ENCODE measurements at regions not wholly inside any gene's neighbourhood (a gene's known extent, or its start where the extent isn't known, plus 50 kb on each side); places are given as distances from the start of the nearest gene placed in this dataset.

GRCh38 chr16:72246423-72246822 is 74.5 kb upstream of the PMFBP1 start:
- Histone ChIP-seq H3K79me1 (ENCODE audit: low read depth, low read length) (no peaks in the 10 kb centered on the region), H3K56ac (replicated peaks; ENCODE audit: insufficient read length, low read depth, low read length) (no peak overlapping the region), H3K4me3 (ENCODE audit: extremely low read depth in 1 of 4, insufficient read depth in 2 of 4, low read depth in 3 of 4, low read length in 4 of 4) (no peak overlapping the region), H2BK12ac (ENCODE audit: low read depth, low read length) (no peak overlapping the region), H4K8ac (ENCODE audit: extremely low read depth, insufficient read depth, low read length) (no peak overlapping the region), H3K9me3 (ENCODE audit: insufficient read depth in 2 of 2, low read depth in 1 of 2, low read length in 1 of 2) (no peaks in the 10 kb centered on the region), H3K9ac (replicated peaks in 1 of 4; ENCODE audit: extremely low read depth in 1 of 4, low read depth in 3 of 4, low read length in 3 of 4) (no peak overlapping the region), H3K18ac (ENCODE audit: extremely low read depth, low read length) (no peak overlapping the region), H2BK20ac (ENCODE audit: low read length) (no peak overlapping the region), H3K4me1 (replicated peaks in 1 of 4; ENCODE audit: control insufficient read depth in 3 of 4, insufficient read depth in 4 of 4, low read length in 3 of 4) (no peaks in the 10 kb centered on the region), H3K23ac (ENCODE audit: insufficient read length) (no peak overlapping the region), H3K23me2 (ENCODE audit: low read depth, low read length) (no peaks in the 10 kb centered on the region), H3K27me3 (replicated peaks in 1 of 4; ENCODE audit: control insufficient read depth in 3 of 4, extremely low read depth in 1 of 4, insufficient read depth in 3 of 4, low read length in 3 of 4) (no peaks in the 10 kb centered on the region), H3K14ac (ENCODE audit: insufficient read length) (no peak overlapping the region), H2AK5ac (ENCODE audit: low read depth, low read length) (no peak overlapping the region), H2AFZ (ENCODE audit: low read length) (no peak overlapping the region), H3K36me3 (ENCODE audit: control insufficient read depth in 2 of 4, insufficient read depth in 4 of 4, low read length in 3 of 4) (no peaks in the 10 kb centered on the region), H3K27ac (ENCODE audit: low read depth, low read length) (no peak overlapping the region), H3K4me2 (ENCODE audit: insufficient read depth in 1 of 2, low read depth in 2 of 2, low read length in 2 of 2) (no peak overlapping the region), H3K4ac (replicated peaks; ENCODE audit: insufficient read length, low read depth, low read length) (no peak overlapping the region), H4K20me1 (replicated peaks in 1 of 2; ENCODE audit: control insufficient read depth in 1 of 2, insufficient read depth in 2 of 2, low read length in 2 of 2) (no peaks in the 10 kb centered on the region), H4K91ac (replicated peaks; ENCODE audit: insufficient read length, low read length) (no peak overlapping the region), H4K5ac (ENCODE audit: insufficient read length, low read depth, low read length) (no peak overlapping the region), H2BK5ac (ENCODE audit: low read depth, low read length) (no peak overlapping the region), H3K79me2 (ENCODE audit: control insufficient read depth in 1 of 2, insufficient read depth in 2 of 2, low read length in 2 of 2) (no peaks in the 10 kb centered on the region), H2BK120ac (replicated peaks; ENCODE audit: low read depth, low read length) (no peak overlapping the region), H2BK15ac (ENCODE audit: low read length) (no peak overlapping the region)
- FAIRE-seq (no peak), DNase-seq (ENCODE audit: low read depth in 1 of 2, low spot score in 2 of 2) (no peak)
- ChIA-PET POLR2A (ENCODE audit: partially characterized antibody) (no interaction called here), CTCF (ENCODE audit: partially characterized antibody) (interaction anchor here (1.0 to 1.1 kb wide), 3 partner anchors 15 to 256 kb away, joined by 3 read pairs; no protein-coding TSS in a partner anchor)
- no peak for TF ChIP-seq CREB1 (IDR thresholded peaks at IDR 0.05)
- no peak for TF ChIP-seq ASH2L (IDR thresholded peaks at IDR 0.05; ENCODE audit: low read length)
- TF ChIP-seq SP1 (IDR thresholded peaks at IDR 0.05; ENCODE audit: low read depth, low read length): no peak
- no peak for TF ChIP-seq BACH1 (IDR thresholded peaks at IDR 0.05; ENCODE audit: low read length)
- no peak for TF ChIP-seq GABPA (IDR thresholded peaks at IDR 0.05; ENCODE audit: borderline replicate concordance, insufficient read depth, low read length)
- TF ChIP-seq USF2 (IDR thresholded peaks at IDR 0.05; ENCODE audit: low read length): no peak
- 88% methylated on average over 5 of the region's 5 CpGs; no CpG with 5 or more reads in 1 of the 2 experiments for WGBS, 2 experiments (ENCODE audit: extremely low coverage in 1 of 2, insufficient coverage in 1 of 2, insufficient read length in 1 of 2, insufficient replicate concordance in 2 of 2, low coverage in 1 of 2, low lambda C conversion rate in 2 of 2, missing lambda C conversion rate in 1 of 2)
